H1 (cell line): ENCODE measurements at regions not wholly inside any gene's neighbourhood (a gene's known extent, or its start where the extent isn't known, plus 50 kb on each side); places are given as distances from the start of the nearest gene placed in this dataset.

ENCODE experiments used
- ATF3 ChIP-seq: IDR thresholded peaks from 2 replicates; pipeline ENCODE4 v1.6.1; 2011; ENCODE audit warnings: low read depth, mild to moderate bottlenecking, low read length; ENCODE audit not compliant: insufficient read depth
- CHD7 ChIP-seq: fragments of 300-600 bp; sonication (generic); IDR thresholded peaks from 2 replicates; pipeline ENCODE4 v1.7.1; 2012; ENCODE audit warnings: low read length, moderate library complexity, mild to moderate bottlenecking, inconsistent platforms; ENCODE audit not compliant: insufficient replicate concordance
- TCF12 ChIP-seq: IDR thresholded peaks from 2 replicates; pipeline ENCODE4 v1.6.1; 2011; ENCODE audit warnings: low read depth, mild to moderate bottlenecking, low read length

GRCh38 chr21:28227881-28228635 lies 764.6 kb downstream of the LTN1 start (continued):
- TF ChIP-seq CHD7 (no peak), TCF12 (no peak), ATF3 (no peak)
- TF ChIP-seq, all 59 proteins: peak for 0
